Breast epithelium (tissue), 4 donors: ENCODE measurements at regions not wholly inside any gene's neighbourhood (a gene's known extent, or its start where the extent isn't known, plus 50 kb on each side); places are given as distances from the start of the nearest gene placed in this dataset.

Experiments
- DNase-seq, 2 donors: peaks; one replicate each; pipeline ENCODE4 v3.0.0-alpha.2; 2019; ENCODE audit warnings: low spot score in 2 of 2
- H3K27ac ChIP-seq, 2 donors: fragments of 200-600 bp; sonication (generic) in 1 of 2; one replicate each; pipeline ENCODE4 v1.5.1; 2016 to 2019; ENCODE audit warnings: mild to moderate bottlenecking in 1 of 2
- H3K27me3 ChIP-seq, 2 donors: fragments of 200-600 bp; sonication (generic) in 1 of 2; one replicate each; pipeline versions ENCODE4 v1.5.1 to v1.6.0; 2017 to 2019; ENCODE audit warnings: control low read depth in 1 of 2, mild to moderate bottlenecking in 1 of 2
- H3K36me3 ChIP-seq: fragments of 200-600 bp; one replicate; pipeline ENCODE4 v1.5.1; 2019
- H3K4me1 ChIP-seq, 2 donors: fragments of 200-600 bp; sonication (generic); one replicate each; pipeline ENCODE4 v1.5.1; 2016 to 2019; ENCODE audit warnings: control low read depth in 1 of 2
- H3K4me3 ChIP-seq, 3 donors: fragments of 200-600 bp; sonication (generic); 1 replicate in 2 of 3; 2 replicates in 1 of 3; pipeline ENCODE4 v1.5.1; 2016 to 2019; ENCODE audit warnings: mild to moderate bottlenecking in 3 of 3, moderate library complexity in 2 of 3
- H3K9me3 ChIP-seq, 2 donors: fragments of 200-600 bp; sonication (generic) in 1 of 2; one replicate each; pipeline ENCODE4 v1.5.1; 2016 to 2019; ENCODE audit warnings: control low read depth in 1 of 2
- POLR2A ChIP-seq: fragments of 450-650 bp; IDR thresholded peaks from one replicate; pipeline ENCODE4 v1.6.1; 2016; ENCODE audit warnings: antibody characterized with exemption, mild to moderate bottlenecking, moderate library complexity
- POLR2AphosphoS5 ChIP-seq, 3 donors: sonication (generic); formaldehyde crosslinking; IDR thresholded peaks; one replicate each; pipeline ENCODE4 v1.6.1; 2017; ENCODE audit warnings: antibody characterized with exemption in 3 of 3
- intact Hi-C: fragments of 100-400 bp; cut with DNase I; formaldehyde crosslinking; loops from one replicate; pipeline ENCODE4 v1.15.1; 2023; ENCODE audit warnings: low total_unique reads
- TF ChIP-seq, protein P1 (sequence below), 3 donors: fragments of 450-650 bp; IDR thresholded peaks; one replicate each; pipeline ENCODE4 v1.5.1; 2016 to 2017; ENCODE audit warnings: antibody characterized with exemption in 3 of 3, mild to moderate bottlenecking in 3 of 3, moderate library complexity in 3 of 3

DNA sequence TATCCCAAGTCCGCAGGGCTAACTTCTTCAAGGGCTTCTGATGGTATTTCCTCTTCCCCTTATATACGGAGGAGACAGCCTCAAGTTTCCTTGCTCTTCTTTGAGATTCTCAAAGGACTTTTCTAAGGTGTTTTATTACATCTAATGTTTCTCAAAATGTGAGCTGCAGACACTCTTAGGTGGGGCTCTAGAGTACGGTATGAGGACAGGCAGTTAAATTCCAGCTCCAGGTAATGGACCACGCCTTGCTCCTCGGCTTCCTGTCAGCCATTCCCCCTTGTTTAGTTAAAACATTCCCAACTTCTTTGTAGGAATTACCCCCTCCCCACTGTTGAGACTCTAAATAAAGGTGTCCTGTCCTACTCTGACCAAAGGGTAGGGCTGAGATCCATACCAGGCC is 131.9 kb downstream of the IRS1 start:
- intact Hi-C loops = no loop called here
- H3K27me3 ChIP-seq = no peaks in the 10 kb centered on the region
- no peak overlapping the region for H3K4me3 ChIP-seq
- TF ChIP-seq, protein P1, sequence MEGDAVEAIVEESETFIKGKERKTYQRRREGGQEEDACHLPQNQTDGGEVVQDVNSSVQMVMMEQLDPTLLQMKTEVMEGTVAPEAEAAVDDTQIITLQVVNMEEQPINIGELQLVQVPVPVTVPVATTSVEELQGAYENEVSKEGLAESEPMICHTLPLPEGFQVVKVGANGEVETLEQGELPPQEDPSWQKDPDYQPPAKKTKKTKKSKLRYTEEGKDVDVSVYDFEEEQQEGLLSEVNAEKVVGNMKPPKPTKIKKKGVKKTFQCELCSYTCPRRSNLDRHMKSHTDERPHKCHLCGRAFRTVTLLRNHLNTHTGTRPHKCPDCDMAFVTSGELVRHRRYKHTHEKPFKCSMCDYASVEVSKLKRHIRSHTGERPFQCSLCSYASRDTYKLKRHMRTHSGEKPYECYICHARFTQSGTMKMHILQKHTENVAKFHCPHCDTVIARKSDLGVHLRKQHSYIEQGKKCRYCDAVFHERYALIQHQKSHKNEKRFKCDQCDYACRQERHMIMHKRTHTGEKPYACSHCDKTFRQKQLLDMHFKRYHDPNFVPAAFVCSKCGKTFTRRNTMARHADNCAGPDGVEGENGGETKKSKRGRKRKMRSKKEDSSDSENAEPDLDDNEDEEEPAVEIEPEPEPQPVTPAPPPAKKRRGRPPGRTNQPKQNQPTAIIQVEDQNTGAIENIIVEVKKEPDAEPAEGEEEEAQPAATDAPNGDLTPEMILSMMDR (IDR thresholded peaks at IDR 0.05) = no peak
- TF ChIP-seq POLR2A (no peak), POLR2AphosphoS5 (IDR thresholded peaks at IDR 0.05) (no peak)
- no peaks in the 10 kb centered on the region for H3K36me3 ChIP-seq
- H3K9me3 ChIP-seq = no peaks in the 10 kb centered on the region
- no peaks in the 10 kb centered on the region for H3K4me1 ChIP-seq
- H3K27ac ChIP-seq = no peak overlapping the region
- no peak for DNase-seq

GRCh38 chr2:226665306-226665831 is 134.3 kb downstream of the IRS1 start:
- H3K4me1 ChIP-seq = no peaks in the 10 kb centered on the region
- no peaks in the 10 kb centered on the region for H3K27me3 ChIP-seq
- H3K4me3 ChIP-seq = no peak overlapping the region
- no peak for TF ChIP-seq POLR2A
- no peak for DNase-seq
- H3K27ac ChIP-seq = no peak overlapping the region
- intact Hi-C loops = no loop called here
- H3K9me3 ChIP-seq = no peaks in the 10 kb centered on the region
- no peaks in the 10 kb centered on the region for H3K36me3 ChIP-seq

- TF ChIP-seq POLR2A = no peak
- TF ChIP-seq, protein P1 (IDR thresholded peaks at IDR 0.05) = no peak
- TF ChIP-seq POLR2AphosphoS5 (IDR thresholded peaks at IDR 0.05) = no peak
- Histone ChIP-seq H3K36me3 (no peaks in the 10 kb centered on the region), H3K4me3 (no peak overlapping the region), H3K27ac (no peak overlapping the region), H3K9me3 (no peaks in the 10 kb centered on the region), H3K4me1 (no peaks in the 10 kb centered on the region), H3K27me3 (no peaks in the 10 kb centered on the region)
- DNase-seq = no peak
- intact Hi-C loops = no loop called here
These were observed 135.0 kb downstream of the IRS1 start for GRCh38 chr2:226664661-226665060.

- no peak for TF ChIP-seq POLR2A
- no peak for TF ChIP-seq POLR2AphosphoS5 (IDR thresholded peaks at IDR 0.05)
- TF ChIP-seq, protein P1 (IDR thresholded peaks at IDR 0.05) = no peak
- Histone ChIP-seq H3K4me3 (no peak overlapping the region), H3K9me3 (no peaks in the 10 kb centered on the region), H3K4me1 (no peaks in the 10 kb centered on the region), H3K36me3 (no peaks in the 10 kb centered on the region), H3K27ac (no peak overlapping the region), H3K27me3 (no peaks in the 10 kb centered on the region)
- intact Hi-C loops = no loop called here
- DNase-seq = peak in 1 of 2 donors; percentile 61
These were observed 135.5 kb downstream of the IRS1 start for GRCh38 chr2:226664140-226664539.

GRCh38 chr2:226661789-226662545 is 137.7 kb downstream of the IRS1 start:
- Histone ChIP-seq H3K4me3 (no peak overlapping the region), H3K4me1 (no peaks in the 10 kb centered on the region), H3K36me3 (no peaks in the 10 kb centered on the region), H3K27ac (peak overlapping the region in 1 of 2 donors; percentile 50), H3K9me3 (no peaks in the 10 kb centered on the region), H3K27me3 (no peaks in the 10 kb centered on the region)
- TF ChIP-seq POLR2AphosphoS5 (IDR thresholded peaks at IDR 0.05) (no peak), POLR2A (no peak)
- TF ChIP-seq, protein P1 (IDR thresholded peaks at IDR 0.05) = no peak
- DNase-seq = no peak
- intact Hi-C loops = no loop called here
